Activated CD4-positive, alpha-beta T cell treated with anti-CD3 and anti-CD28 coated beads for 36 hours (primary cell): ENCODE measurements at regions not wholly inside any gene's neighbourhood (a gene's known extent, or its start where the extent isn't known, plus 50 kb on each side); places are given as distances from the start of the nearest gene placed in this dataset.

ENCODE experiments used
- ATAC-seq: fragments of 200-7000 bp; cut with Tn5 transposase; one replicate; pipeline ENCODE4 v1.10.0; 2021; ENCODE audit warnings: mild to moderate bottlenecking, moderate library complexity
- CTCF ChIA-PET: fragments of 350-600 bp; sonication (Branson Sonifier 250); formaldehyde crosslinking; loops from one replicate; lab custom pipeline; 2021; ENCODE audit warnings: antibody characterized with exemption; lab: Charles Lee
- POLR2A ChIA-PET: fragments of 350-600 bp; sonication (Branson Sonifier 250); formaldehyde crosslinking; loops from one replicate; lab custom pipeline; 2021; ENCODE audit warnings: antibody characterized with exemption, inconsistent platforms; lab: Charles Lee
- DNase-seq: peaks from one replicate; pipeline ENCODE4 v3.0.0-alpha.2; 2020
- H3K27ac Mint-ChIP-seq: one replicate; pipeline ENCODE4 v1.8.0; 2021; ENCODE audit warnings: mixed read lengths
- H3K27me3 Mint-ChIP-seq: one replicate; pipeline ENCODE4 v1.8.0; 2021; ENCODE audit warnings: mixed read lengths
- H3K36me3 Mint-ChIP-seq: one replicate; pipeline ENCODE4 v1.8.0; 2021; ENCODE audit warnings: low read depth, mixed read lengths
- H3K4me1 Mint-ChIP-seq: one replicate; pipeline ENCODE4 v1.8.0; 2021; ENCODE audit warnings: mixed read lengths
- H3K4me3 Mint-ChIP-seq: one replicate; pipeline ENCODE4 v1.8.0; 2021; ENCODE audit warnings: mild to moderate bottlenecking, moderate library complexity, mixed read lengths
- H3K9me3 Mint-ChIP-seq: one replicate; pipeline ENCODE4 v1.8.0; 2021; ENCODE audit warnings: low read depth, mixed read lengths
- intact Hi-C, 2 experiments: fragments of 100-400 bp; cut with DNase I in 1 of 2; cut with micrococcal nuclease in 1 of 2; formaldehyde crosslinking; loops; one replicate each; pipeline versions ENCODE4 v1.14.2 to v1.15.1; 2022 to 2024; cut with DNase I, micrococcal nuclease

DNA sequence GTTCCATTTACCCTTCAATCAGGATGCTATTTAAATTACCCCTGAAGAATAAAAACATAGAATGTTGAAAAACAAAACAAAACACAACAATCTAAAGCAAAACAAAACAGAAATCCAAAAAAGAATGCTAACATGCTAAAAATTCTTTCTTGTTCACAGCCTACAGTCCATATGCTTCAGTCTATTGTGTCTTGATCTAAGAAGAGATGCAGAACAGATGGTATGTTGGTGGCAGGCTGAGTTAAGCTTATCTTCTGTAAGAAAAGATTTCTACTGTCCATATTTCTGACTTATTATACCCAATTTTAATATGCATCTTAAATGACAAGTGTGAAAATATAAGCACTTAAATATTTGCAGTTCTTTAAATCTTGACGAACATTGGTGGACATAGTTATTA lies 356.1 kb upstream of the SLITRK1 start:
- Mint-ChIP-seq H3K4me3 (no peak overlapping the region), H3K27me3 (no peaks in the 10 kb centered on the region), H3K4me1 (peaks cover 3% of the 10 kb centered on the region), H3K9me3 (no peaks in the 10 kb centered on the region), H3K36me3 (no peaks in the 10 kb centered on the region), H3K27ac (no peak overlapping the region)
- ATAC-seq (no peak), DNase-seq (no peak)
- POLR2A ChIA-PET: no interaction called here
- intact Hi-C loops: no loop called here
- CTCF ChIA-PET: no interaction called here

DNA sequence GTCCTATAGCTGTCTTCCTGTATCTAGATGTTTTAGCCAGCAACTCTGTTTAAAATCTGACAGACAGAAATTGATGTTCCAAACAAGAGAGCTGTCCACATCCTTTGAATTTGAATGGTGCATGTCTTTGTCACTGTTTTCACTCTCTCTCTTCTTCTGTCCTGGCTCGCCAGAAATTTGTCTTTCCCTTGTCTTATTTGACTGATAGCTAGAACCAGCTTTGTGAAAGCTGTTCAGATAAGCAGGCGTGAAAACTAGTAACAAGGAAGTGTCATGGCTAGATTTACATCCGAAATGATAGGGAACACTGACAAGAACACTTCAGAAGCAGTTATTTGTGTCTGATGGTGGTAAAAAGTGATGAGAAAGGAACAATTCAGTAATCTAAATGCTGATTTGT lies 354.9 kb upstream of the SLITRK1 start:
- intact Hi-C loops: no loop called here
- Mint-ChIP-seq H3K36me3 (no peaks in the 10 kb centered on the region), H3K27me3 (no peaks in the 10 kb centered on the region), H3K27ac (no peak overlapping the region), H3K4me3 (no peak overlapping the region), H3K4me1 (peaks cover 3% of the 10 kb centered on the region), H3K9me3 (no peaks in the 10 kb centered on the region)
- DNase-seq (no peak), ATAC-seq (no peak)
- CTCF ChIA-PET: no interaction called here
- POLR2A ChIA-PET: no interaction called here

DNA sequence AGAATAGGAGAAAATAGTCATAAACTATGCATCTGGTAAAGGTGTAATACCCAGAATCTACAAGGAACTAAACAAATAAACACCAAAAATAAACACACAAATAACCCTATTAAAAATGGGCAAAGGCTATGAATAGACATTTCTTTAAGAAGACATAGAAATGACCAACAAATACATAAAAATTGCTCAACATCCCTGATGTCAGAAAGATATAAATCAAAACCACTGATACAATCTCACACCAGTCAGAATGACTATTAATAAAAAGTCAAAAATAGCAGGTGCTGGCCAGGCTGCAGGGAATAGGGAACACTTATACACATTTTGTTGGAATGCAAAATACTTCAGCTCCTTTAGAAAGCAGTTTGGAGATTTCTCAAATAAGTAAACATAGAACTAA lies 352.1 kb upstream of the SLITRK1 start:
- H3K27ac Mint-ChIP-seq: no peak overlapping the region
- no peaks in the 10 kb centered on the region for H3K36me3 Mint-ChIP-seq
- intact Hi-C loops: no loop called here
- H3K4me1 Mint-ChIP-seq: peaks cover 3% of the 10 kb centered on the region
- DNase-seq (no peak), ATAC-seq (no peak)
- no peaks in the 10 kb centered on the region for H3K9me3 Mint-ChIP-seq
- ChIA-PET CTCF (no interaction called here), POLR2A (interaction anchor here (0.6 kb wide), 1 partner anchor 318 kb away, joined by 3 read pairs; no protein-coding TSS in a partner anchor)
- H3K4me3 Mint-ChIP-seq: no peak overlapping the region
- peaks cover 2% of the 10 kb centered on the region for H3K27me3 Mint-ChIP-seq

DNA sequence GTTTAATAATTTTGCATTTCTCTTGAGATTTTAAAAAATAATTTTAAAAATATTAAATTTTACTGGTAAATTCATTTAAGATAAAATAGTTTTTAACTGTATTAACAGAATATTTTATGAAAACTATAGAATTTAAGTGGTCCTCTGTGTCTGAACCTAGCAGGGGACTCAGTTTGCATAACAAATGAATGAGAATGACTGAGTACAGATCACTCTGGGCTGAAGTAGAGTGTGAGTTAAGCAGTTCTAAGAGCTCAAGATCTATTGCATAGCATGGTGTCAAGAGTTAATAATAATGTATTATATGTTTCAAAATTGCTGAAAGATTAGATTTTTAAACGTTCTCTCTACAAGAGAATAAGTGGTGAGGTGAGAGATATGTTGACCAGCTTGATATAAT lies 348.3 kb upstream of the SLITRK1 start:
- ATAC-seq (no peak), DNase-seq (no peak)
- H3K4me1 Mint-ChIP-seq: no peaks in the 10 kb centered on the region
- no peak overlapping the region for H3K27ac Mint-ChIP-seq
- peaks cover 2% of the 10 kb centered on the region for H3K27me3 Mint-ChIP-seq
- no peaks in the 10 kb centered on the region for H3K36me3 Mint-ChIP-seq
- intact Hi-C loops: no loop called here
- H3K4me3 Mint-ChIP-seq: no peak overlapping the region
- H3K9me3 Mint-ChIP-seq: no peaks in the 10 kb centered on the region
- POLR2A ChIA-PET: no interaction called here
- CTCF ChIA-PET: no interaction called here

DNA sequence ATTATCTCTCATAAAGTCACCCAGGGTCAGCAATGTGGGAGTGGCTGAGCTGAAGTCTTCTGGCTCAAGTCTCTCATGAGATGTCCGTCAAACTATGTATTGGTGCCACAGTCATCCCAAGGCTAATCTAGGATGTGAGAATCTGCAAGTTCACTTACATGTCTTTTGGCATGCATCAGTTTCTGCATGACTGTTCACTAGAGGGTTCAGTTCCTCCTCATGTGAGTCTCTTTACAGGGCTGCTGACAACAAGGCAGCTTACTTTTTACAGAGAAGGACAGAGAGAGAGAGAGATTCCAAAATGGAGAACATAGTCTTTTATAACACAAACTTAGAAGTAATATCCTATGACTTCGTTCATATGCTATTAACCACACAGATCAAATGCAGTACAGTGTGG lies 328.8 kb upstream of the SLITRK1 start:
- no peak overlapping the region for H3K4me3 Mint-ChIP-seq
- ATAC-seq (no peak), DNase-seq (no peak)
- no peaks in the 10 kb centered on the region for H3K36me3 Mint-ChIP-seq
- no peak overlapping the region for H3K27ac Mint-ChIP-seq
- ChIA-PET POLR2A (no interaction called here), CTCF (no interaction called here)
- intact Hi-C loops: no loop called here
- no peaks in the 10 kb centered on the region for H3K9me3 Mint-ChIP-seq
- no peaks in the 10 kb centered on the region for H3K27me3 Mint-ChIP-seq
- H3K4me1 Mint-ChIP-seq: no peaks in the 10 kb centered on the region

DNA sequence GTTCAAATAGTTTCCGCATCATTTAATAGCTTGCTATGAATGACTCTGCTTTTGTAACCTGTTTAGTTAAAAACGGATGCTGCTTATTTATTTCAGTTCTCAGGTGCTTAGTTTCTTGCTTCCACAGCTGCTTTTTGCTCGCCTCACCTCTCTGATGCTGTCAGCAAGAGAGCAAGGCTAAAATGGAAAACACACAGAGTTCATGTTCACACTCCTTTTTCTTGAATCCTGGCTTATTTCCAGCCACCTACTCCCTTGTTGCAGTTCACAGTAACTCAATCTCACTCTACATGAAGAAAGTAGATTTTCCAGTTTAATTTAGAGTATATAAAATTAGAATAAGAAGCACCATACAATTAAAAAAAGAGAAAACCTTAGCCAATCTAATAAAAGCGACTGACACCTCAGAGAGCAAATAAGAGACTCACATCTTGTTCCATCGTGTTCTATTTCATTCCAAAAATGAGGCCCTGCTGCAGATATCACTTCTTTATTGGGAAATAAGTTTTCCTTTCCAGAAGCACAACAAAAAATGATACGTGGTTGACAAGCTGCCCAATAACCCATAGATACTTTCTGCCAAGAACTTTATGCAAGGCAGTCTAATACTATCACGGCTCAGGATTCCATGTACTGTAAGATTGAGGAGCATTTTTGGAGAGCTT lies 326.1 kb upstream of the SLITRK1 start:
- DNase-seq (no peak), ATAC-seq (no peak)
- Mint-ChIP-seq H3K4me3 (no peak overlapping the region), H3K27me3 (no peaks in the 10 kb centered on the region), H3K27ac (no peak overlapping the region), H3K4me1 (no peaks in the 10 kb centered on the region), H3K36me3 (no peaks in the 10 kb centered on the region), H3K9me3 (no peaks in the 10 kb centered on the region)
- ChIA-PET CTCF (no interaction called here), POLR2A (no interaction called here)
- intact Hi-C loops: no loop called here

DNA sequence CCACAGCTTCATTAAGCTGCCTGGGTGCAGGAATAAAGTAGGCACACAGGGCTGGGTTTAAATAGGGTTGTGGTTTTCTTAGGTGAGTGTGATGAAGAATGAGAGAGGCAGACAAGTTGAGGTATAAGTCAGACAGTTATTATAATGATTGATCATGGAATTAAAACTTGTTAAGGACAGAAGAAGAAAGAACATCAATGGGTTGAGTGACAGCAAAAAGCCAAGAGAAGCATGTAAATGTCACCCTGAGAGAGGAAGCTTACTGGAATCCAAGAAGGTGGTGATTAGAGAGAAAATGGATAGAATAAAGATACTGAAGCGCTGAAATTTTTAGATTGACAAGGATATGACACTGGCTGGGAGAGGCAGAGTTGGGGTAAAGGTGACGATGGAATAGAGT lies 325.2 kb upstream of the SLITRK1 start:
- intact Hi-C loops: no loop called here

DNA sequence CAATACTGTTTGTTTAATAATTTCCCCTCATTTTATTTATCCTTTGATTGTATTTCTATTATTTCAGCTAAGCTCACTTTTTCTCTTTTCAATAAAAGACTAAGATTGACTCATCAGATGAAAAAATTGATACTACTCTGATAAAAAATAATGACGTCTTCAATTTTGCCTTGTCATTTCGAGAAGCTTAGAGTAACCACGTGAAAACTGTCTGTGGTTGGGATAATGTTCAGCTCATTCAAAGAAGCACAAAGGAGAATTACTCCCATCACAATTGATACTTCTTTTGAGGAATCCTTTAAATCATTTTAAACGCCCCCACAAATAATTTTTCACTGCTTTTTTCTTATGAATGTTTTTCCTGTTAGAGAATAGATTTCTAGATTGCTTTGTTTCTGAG lies 318.7 kb upstream of the SLITRK1 start:
- DNase-seq (no peak), ATAC-seq (no peak)
- Mint-ChIP-seq H3K4me1 (peaks cover 6% of the 10 kb centered on the region), H3K9me3 (no peaks in the 10 kb centered on the region), H3K27me3 (no peaks in the 10 kb centered on the region), H3K4me3 (no peak overlapping the region), H3K36me3 (no peaks in the 10 kb centered on the region), H3K27ac (no peak overlapping the region)
- ChIA-PET POLR2A (no interaction called here), CTCF (no interaction called here)
- intact Hi-C loops: no loop called here

More for the DNA sequence above, 325.2 kb upstream of the SLITRK1 start:
- no peak overlapping the region for H3K4me3 Mint-ChIP-seq
- CTCF ChIA-PET: no interaction called here
- H3K27ac Mint-ChIP-seq: no peak overlapping the region
- POLR2A ChIA-PET: no interaction called here
- H3K9me3 Mint-ChIP-seq: no peaks in the 10 kb centered on the region
- H3K4me1 Mint-ChIP-seq: no peaks in the 10 kb centered on the region
- no peak for ATAC-seq
- no peaks in the 10 kb centered on the region for H3K36me3 Mint-ChIP-seq
- H3K27me3 Mint-ChIP-seq: no peaks in the 10 kb centered on the region
- DNase-seq: no peak

DNA sequence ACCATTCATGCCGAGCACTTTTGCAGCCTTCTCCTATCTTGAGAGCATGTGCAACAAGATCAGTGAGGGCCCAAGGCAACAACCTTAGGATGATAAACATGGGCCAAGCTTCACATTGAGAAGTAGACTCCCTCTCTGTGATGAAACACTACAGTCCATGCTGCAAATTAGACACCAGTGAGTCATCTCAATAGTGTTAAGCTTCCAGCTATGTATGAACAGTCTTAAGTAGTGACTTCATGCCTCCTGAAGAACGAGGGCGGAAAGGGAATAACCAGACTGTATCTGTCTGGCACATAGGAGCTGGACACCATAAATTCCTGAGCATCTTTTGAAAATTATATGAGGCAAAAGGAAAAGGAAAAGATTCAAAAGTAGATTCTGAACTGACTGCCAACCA lies 309.9 kb upstream of the SLITRK1 start:
- ChIA-PET POLR2A (no interaction called here), CTCF (no interaction called here)
- Mint-ChIP-seq H3K36me3 (no peaks in the 10 kb centered on the region), H3K27ac (no peak overlapping the region), H3K27me3 (no peaks in the 10 kb centered on the region), H3K9me3 (peaks cover 2% of the 10 kb centered on the region), H3K4me1 (no peaks in the 10 kb centered on the region), H3K4me3 (no peak overlapping the region)
- ATAC-seq: no peak
- intact Hi-C loops: no loop called here
- no peak for DNase-seq

DNA sequence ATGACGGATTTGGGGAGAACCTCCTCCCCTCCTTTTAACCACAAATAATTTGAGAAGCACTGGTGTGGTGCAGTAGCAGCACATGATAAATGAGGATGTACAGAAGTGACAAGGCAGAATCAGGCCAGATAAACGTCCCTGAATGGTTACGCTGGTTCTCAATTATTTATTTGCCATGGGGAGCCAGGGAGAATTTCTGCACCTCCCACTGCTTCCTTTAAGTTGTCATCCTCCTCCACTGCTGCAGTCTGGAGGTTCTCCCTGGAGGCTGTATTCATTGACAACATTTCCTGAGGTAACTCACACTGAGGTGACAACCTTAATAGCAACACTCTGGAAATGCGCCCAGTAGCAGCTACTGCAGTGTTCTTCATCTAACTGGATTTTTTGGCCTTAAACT lies 308.9 kb upstream of the SLITRK1 start:
- ATAC-seq: no peak
- Mint-ChIP-seq H3K4me3 (no peak overlapping the region), H3K36me3 (no peaks in the 10 kb centered on the region), H3K9me3 (peaks cover 2% of the 10 kb centered on the region), H3K27me3 (no peaks in the 10 kb centered on the region), H3K4me1 (no peaks in the 10 kb centered on the region), H3K27ac (no peak overlapping the region)
- no peak for DNase-seq
- POLR2A ChIA-PET: no interaction called here
- CTCF ChIA-PET: no interaction called here
- intact Hi-C loops: no loop called here

DNA sequence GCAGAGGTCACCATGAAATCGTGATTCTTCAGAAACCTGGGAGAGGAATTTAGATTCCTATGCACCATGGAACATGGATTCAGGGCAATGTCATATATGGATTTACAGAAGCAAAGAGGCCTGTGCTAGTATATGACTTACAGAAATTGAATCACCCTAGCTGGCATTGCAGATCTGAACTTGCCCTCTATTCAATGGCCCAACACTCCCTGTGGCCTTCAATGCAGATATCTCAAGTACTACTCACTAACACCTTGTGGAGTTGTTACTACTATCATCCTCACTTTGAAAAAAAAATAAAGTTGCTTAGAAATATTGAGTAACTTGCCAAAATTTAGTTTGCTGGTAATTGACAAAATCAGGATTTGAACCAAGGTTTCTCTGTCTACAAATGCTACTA lies 305.4 kb upstream of the SLITRK1 start:
- no peaks in the 10 kb centered on the region for H3K36me3 Mint-ChIP-seq
- no peak for DNase-seq
- H3K27me3 Mint-ChIP-seq: no peaks in the 10 kb centered on the region
- no peak overlapping the region for H3K4me3 Mint-ChIP-seq
- H3K27ac Mint-ChIP-seq: no peak overlapping the region
- intact Hi-C loops: no loop called here
- H3K9me3 Mint-ChIP-seq: no peaks in the 10 kb centered on the region
- POLR2A ChIA-PET: no interaction called here
- ATAC-seq: no peak
- CTCF ChIA-PET: no interaction called here
- H3K4me1 Mint-ChIP-seq: no peaks in the 10 kb centered on the region

DNA sequence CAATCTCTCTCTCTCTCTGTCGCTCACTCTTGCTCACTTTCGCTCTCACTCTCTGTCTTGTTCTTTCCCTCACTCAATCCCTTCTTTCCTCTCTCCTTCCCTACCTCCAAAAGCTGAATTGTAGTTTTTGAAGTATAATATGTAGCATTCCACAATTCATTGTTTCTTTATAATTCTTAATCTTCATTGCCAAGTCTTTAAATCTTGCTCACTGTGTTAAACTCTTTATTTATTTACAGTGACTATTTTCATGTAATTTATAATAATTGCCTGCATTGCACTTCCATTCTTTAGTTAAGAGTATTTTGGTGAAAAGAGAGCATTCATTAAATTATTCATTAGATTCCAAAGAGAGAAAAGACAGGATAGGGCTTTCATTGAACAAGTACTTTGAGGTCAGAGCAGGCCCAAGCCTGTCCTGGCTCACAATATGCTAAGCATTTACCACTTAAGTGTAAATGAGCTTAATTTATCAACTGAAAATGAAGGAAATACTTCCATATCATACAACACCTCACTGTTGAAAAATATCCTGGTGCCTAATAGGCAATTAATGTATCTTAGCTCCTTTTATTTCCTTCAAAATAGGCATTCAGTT lies 257.4 kb upstream of the SLITRK1 start:
- ChIA-PET POLR2A (no interaction called here), CTCF (interaction anchor here (1.1 kb wide), 1 partner anchor 10 kb away, joined by 3 read pairs; no protein-coding TSS in a partner anchor)
- intact Hi-C loops: loop anchor here in 1 of 2 experiments (5.0 kb wide), 1 partner anchor 262 kb away; no protein-coding TSS in a partner anchor
- Mint-ChIP-seq H3K9me3 (no peaks in the 10 kb centered on the region), H3K4me1 (peaks cover 18% of the 10 kb centered on the region), H3K27me3 (no peaks in the 10 kb centered on the region), H3K4me3 (no peak overlapping the region), H3K36me3 (no peaks in the 10 kb centered on the region), H3K27ac (no peak overlapping the region)
- no peak for ATAC-seq
- no peak for DNase-seq
